A549 (cell line): ENCODE measurements at regions not wholly inside any gene's neighbourhood (a gene's known extent, or its start where the extent isn't known, plus 50 kb on each side); places are given as distances from the start of the nearest gene placed in this dataset.

Experiments
- ATAC-seq, 2 experiments: fragments of 200-7000 bp in 1 of 2; fragments of >200 bp in 1 of 2; cut with Nextera tagmentation in 1 of 2; cut with Tn5 transposase in 1 of 2; 3 replicates each; pipeline versions ENCODE4 v1.8.0 to v1.9.1; 2018 to 2020; ENCODE audit warnings: mild to moderate bottlenecking in 1 of 2, moderate library complexity in 1 of 2
- CTCF ChIA-PET: fragments of 300-600 bp; sonication (Branson Sonifier 250); formaldehyde crosslinking; extraction: SDS; loops from one replicate; lab custom pipeline; 2021; ENCODE audit warnings: antibody characterized with exemption, inconsistent platforms; lab: Yijun Ruan, JAX
- POLR2A ChIA-PET: fragments of 350-600 bp; formaldehyde crosslinking; extraction: SDS; loops from one replicate; lab custom pipeline; 2021; ENCODE audit warnings: antibody characterized with exemption, inconsistent platforms; lab: Yijun Ruan, JAX
- DNase-seq, 2 experiments: peaks; one replicate each; pipeline versions ENCODE4 v3.0.0 to v3.0.0-alpha.2; 2011 to 2016; ENCODE audit warnings: low read depth in 1 of 2, low spot score in 1 of 2
- FAIRE-seq: peaks from 2 replicates; lab custom pipeline; 2011; peaks lifted over from hg19 to GRCh38; lab: Jason Lieb, UNC
- H3K27ac ChIP-seq, 2 experiments: fragments of >200 bp; sonication (Bioruptor Twin); formaldehyde crosslinking; 3 replicates each; pipeline ENCODE4 v1.5.1; 2016 to 2017
- H3K4me1 ChIP-seq: fragments of >200 bp; sonication (Bioruptor Twin); formaldehyde crosslinking; 3 replicates; pipeline ENCODE4 v1.6.1; 2016
- H3K4me2 ChIP-seq: fragments of >200 bp; sonication (Bioruptor Twin); formaldehyde crosslinking; 3 replicates; pipeline ENCODE4 v1.6.1; 2016
- H3K4me3 ChIP-seq: fragments of >200 bp; sonication (Bioruptor Twin); formaldehyde crosslinking; 3 replicates; pipeline ENCODE4 v1.5.1; 2016
- H3K9me3 ChIP-seq: fragments of >200 bp; sonication (Bioruptor Twin); formaldehyde crosslinking; 3 replicates; pipeline ENCODE4 v1.6.1; 2016
- CBX8 ChIP-seq: fragments of 200-600 bp; sonication (generic); IDR thresholded peaks from 2 replicates; pipeline ENCODE4 v1.6.1; 2016
- CEBPB ChIP-seq, 2 experiments: fragments of >200 bp in 1 of 2; sonication (Bioruptor Twin) in 1 of 2; formaldehyde crosslinking in 1 of 2; IDR thresholded peaks; 2 replicates each; pipeline ENCODE4 v1.6.1; 2012 to 2016
- EHF ChIP-seq: fragments of 250-450 bp; sonication (Bioruptor Pico); IDR thresholded peaks from 2 replicates; pipeline ENCODE4 v1.5.0; 2020; ENCODE audit warnings: mild to moderate bottlenecking
- FOXS1 ChIP-seq: fragments of 250-450 bp; sonication (Bioruptor Pico); IDR thresholded peaks from 2 replicates; pipeline ENCODE4 v1.5.0; 2020; ENCODE audit warnings: mild to moderate bottlenecking, moderate library complexity
- GATA3 ChIP-seq: IDR thresholded peaks from 2 replicates; pipeline ENCODE4 v1.6.1; 2012; ENCODE audit warnings: borderline replicate concordance
- JUNB ChIP-seq: fragments of >200 bp; sonication (Bioruptor Twin); formaldehyde crosslinking; IDR thresholded peaks from 2 replicates; pipeline ENCODE4 v1.6.1; 2016
- MAZ ChIP-seq: fragments of 150-350 bp; IDR thresholded peaks from 2 replicates; pipeline ENCODE4 v1.6.1; 2014; ENCODE audit warnings: antibody characterized with exemption, low read depth, low read length, borderline replicate concordance
- NFE2L2 ChIP-seq: fragments of 150-350 bp; conservative IDR thresholded peaks from 2 replicates; pipeline ENCODE4 v1.6.1; 2014; ENCODE audit warnings: low read length
- NR3C1 ChIP-seq: fragments of >200 bp; sonication (Bioruptor Twin); formaldehyde crosslinking; IDR thresholded peaks from 3 replicates; pipeline ENCODE4 v1.6.1; 2017
- POLR2A ChIP-seq: IDR thresholded peaks from 2 replicates; pipeline ENCODE4 v1.6.1; 2012; ENCODE audit warnings: mild to moderate bottlenecking, low read length
- RCOR1 ChIP-seq: fragments of 150-350 bp; IDR thresholded peaks from 2 replicates; pipeline ENCODE4 v1.6.1; 2014; ENCODE audit warnings: antibody characterized with exemption, low read length, low read depth
- RNF2 ChIP-seq: fragments of 200-600 bp; sonication (generic); IDR thresholded peaks from 2 replicates; pipeline ENCODE4 v1.6.1; 2016; ENCODE audit warnings: low read depth, mild to moderate bottlenecking, antibody characterized with exemption, moderate library complexity, borderline replicate concordance
- TP53 ChIP-seq: fragments of 250-450 bp; sonication (Bioruptor Pico); IDR thresholded peaks from 2 replicates; pipeline ENCODE4 v1.5.0; 2021; ENCODE audit warnings: mild to moderate bottlenecking, moderate library complexity
- ZSCAN20 ChIP-seq: fragments of 250-450 bp; sonication (Bioruptor Pico); IDR thresholded peaks from 2 replicates; pipeline ENCODE4 v1.8.0; 2022; ENCODE audit warnings: mild to moderate bottlenecking, moderate library complexity
- WGBS: methylation state at CpG from one replicate; pipeline ENCODE4 v1.1.6; 2017; ENCODE audit errors: missing lambda C conversion rate; 5-methylcytosine and 5-hydroxymethylcytosine counted together
- TF ChIP-seq, protein P1 (sequence below): fragments of >200 bp; sonication (Bioruptor Twin); formaldehyde crosslinking; IDR thresholded peaks from 2 replicates; pipeline ENCODE4 v1.6.1; 2016
- TF ChIP-seq, protein P2 (sequence below): fragments of 200-600 bp; sonication (generic); IDR thresholded peaks from 2 replicates; pipeline ENCODE4 v1.6.1; 2016; ENCODE audit warnings: antibody characterized with exemption, mild to moderate bottlenecking, moderate library complexity

DNA sequence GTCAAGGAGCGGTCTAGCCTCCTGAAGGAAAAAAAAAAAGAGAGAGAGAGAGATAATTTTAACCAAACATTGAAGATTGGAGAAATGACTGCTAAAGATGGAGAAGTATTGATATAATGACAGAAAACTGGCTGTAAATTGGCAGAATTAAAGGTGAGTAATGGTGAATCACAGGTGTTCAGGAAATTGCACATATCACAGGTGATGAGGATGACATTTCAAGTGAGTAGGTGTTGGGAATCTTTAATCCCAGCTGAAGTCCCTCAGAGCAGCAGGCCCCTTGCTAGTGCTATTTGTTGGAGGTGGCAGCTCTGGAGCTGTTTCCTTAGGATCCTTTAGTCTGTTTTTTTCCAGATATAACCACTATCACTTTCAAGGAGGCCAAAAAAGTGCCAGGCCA, 678.4 kb upstream of the VRK2 start:
- FAIRE-seq = no peak
- no peak for DNase-seq
- TF ChIP-seq POLR2A (no peak), NFE2L2 (no peak), RCOR1 (no peak), RNF2 (no peak)
- TF ChIP-seq, protein P1, sequence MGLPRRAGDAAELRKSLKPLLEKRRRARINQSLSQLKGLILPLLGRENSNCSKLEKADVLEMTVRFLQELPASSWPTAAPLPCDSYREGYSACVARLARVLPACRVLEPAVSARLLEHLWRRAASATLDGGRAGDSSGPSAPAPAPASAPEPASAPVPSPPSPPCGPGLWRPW = no peak
- Histone ChIP-seq H3K4me2 (no peak overlapping the region), H3K4me3 (no peak overlapping the region), H3K27ac (no peak overlapping the region), H3K4me1 (peaks cover 4% of the 10 kb centered on the region; the same call in 1 of the 3 replicates), H3K9me3 (no peaks in the 10 kb centered on the region)
- ATAC-seq = no peak
- ChIA-PET POLR2A (no interaction called here), CTCF (no interaction called here)
- WGBS = 29% methylated on average over 1 of the region's 1 CpG

DNA sequence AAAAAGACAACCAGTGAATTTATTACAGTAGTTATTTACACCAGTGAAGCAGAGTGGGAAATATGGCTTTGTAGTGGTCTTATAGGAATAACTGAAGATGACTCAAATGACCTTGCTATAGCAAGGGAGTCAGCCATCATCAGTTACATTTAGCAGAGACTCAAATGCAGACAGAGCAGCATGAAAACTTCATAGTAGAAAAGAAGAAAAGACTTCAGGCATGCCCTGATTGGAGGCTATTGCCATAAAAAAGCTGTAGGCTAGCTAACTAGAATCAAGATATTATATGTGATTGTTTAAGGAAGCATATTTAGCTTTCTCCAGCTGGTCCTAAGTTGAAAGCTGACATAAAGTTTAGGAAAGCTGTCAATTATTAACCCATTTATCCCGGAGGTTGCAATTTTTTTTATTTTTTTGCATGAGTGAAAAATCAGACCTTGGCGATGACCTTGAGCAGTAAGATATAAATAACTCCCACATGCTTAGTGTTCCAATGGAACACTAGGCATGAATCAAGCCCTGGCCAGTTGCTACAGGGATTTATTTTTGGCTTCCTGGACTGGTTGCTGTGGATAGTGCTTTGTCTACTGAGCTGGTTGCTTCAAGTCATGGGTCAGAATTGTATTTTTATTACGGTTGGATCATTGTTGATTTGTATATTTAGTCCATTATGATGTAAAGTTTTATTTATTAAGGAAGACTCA, 675.6 kb upstream of the VRK2 start:
- Histone ChIP-seq H3K4me2 (0 out of 3 replicates have a peak overlapping the region, but pooled peaks have one; percentile 19), H3K9me3 (no peaks in the 10 kb centered on the region), H3K27ac (no peak overlapping the region), H3K4me1 (peaks cover 18% of the 10 kb centered on the region; the same call in 2 of the 3 replicates), H3K4me3 (no peak overlapping the region)
- WGBS = 39% methylated on average over 3 of the region's 3 CpGs
- ATAC-seq (0 out of 6 replicates have a peak, but pooled peaks of 1 of the 2 experiments have one; percentile 19), DNase-seq (peak in 1 of 2 experiments; percentile 11), FAIRE-seq (no peak)
- CTCF ChIA-PET = interaction anchor here (0.8 kb wide), 1 partner anchor 1187 kb away, joined by 3 read pairs; the partner anchor contains the start of gene CCDC85A
- no peak for TF ChIP-seq JUNB
- TF ChIP-seq NR3C1 = no peak
- no peak for TF ChIP-seq ZSCAN20 (CRISPR knock-in tag)
- TF ChIP-seq CEBPB (IDR thresholded peaks at IDR 0.05) = no peak
- no peak for TF ChIP-seq CBX8
- no peak for TF ChIP-seq TP53 (CRISPR knock-in tag)
- POLR2A ChIA-PET = no interaction called here

DNA sequence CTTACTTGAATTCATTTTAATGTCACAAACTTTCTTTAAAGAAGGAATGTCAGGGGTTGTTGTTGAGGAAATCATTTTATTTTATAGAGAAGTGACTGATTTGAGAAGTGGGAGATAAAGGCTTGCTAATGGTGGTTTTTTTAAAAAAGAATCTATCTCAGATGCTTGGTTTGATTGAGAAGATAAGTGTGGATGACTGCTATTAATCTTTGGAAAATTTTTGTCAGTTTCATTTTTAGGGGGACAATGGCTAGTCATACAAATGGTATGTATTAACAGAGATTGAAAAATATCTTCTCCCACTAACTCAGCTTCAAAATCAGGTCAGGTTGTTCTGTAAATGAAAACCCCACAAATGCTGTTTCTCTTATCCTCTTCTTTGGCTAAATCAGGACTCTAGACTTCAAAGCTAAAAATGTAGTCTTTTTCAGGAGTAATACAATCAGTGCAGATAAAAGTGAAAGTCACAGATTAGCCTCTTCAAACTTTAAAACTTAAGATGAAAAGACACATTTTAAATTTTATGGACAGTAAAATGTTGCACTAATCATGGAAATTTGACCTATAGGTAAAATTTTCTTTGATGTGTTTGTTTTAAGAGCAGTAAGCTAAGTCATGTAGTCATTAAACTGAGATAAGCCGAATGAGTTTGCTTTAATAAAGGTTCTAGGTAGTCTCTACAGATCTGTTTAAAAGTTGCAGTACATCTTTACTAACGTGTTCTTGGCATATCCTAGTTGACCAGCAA, 674.2 kb upstream of the VRK2 start:
- no peak overlapping the region for H3K4me3 ChIP-seq
- DNase-seq = no peak
- FAIRE-seq = no peak
- WGBS = 30% methylated on average over 2 of the region's 2 CpGs
- no peaks in the 10 kb centered on the region for H3K9me3 ChIP-seq
- CTCF ChIA-PET = no interaction called here
- peak overlapping the region; percentile 4; the same call in 1 of the 3 replicates for H3K4me2 ChIP-seq
- peaks cover 18% of the 10 kb centered on the region; the same call in 2 of the 3 replicates for H3K4me1 ChIP-seq
- POLR2A ChIA-PET = no interaction called here
- ATAC-seq = no peak
- H3K27ac ChIP-seq = no peak overlapping the region
- no peak for TF ChIP-seq MAZ
- TF ChIP-seq EHF (CRISPR knock-in tag) = no peak
- no peak for TF ChIP-seq CEBPB (IDR thresholded peaks at IDR 0.05)
- TF ChIP-seq, protein P2, sequence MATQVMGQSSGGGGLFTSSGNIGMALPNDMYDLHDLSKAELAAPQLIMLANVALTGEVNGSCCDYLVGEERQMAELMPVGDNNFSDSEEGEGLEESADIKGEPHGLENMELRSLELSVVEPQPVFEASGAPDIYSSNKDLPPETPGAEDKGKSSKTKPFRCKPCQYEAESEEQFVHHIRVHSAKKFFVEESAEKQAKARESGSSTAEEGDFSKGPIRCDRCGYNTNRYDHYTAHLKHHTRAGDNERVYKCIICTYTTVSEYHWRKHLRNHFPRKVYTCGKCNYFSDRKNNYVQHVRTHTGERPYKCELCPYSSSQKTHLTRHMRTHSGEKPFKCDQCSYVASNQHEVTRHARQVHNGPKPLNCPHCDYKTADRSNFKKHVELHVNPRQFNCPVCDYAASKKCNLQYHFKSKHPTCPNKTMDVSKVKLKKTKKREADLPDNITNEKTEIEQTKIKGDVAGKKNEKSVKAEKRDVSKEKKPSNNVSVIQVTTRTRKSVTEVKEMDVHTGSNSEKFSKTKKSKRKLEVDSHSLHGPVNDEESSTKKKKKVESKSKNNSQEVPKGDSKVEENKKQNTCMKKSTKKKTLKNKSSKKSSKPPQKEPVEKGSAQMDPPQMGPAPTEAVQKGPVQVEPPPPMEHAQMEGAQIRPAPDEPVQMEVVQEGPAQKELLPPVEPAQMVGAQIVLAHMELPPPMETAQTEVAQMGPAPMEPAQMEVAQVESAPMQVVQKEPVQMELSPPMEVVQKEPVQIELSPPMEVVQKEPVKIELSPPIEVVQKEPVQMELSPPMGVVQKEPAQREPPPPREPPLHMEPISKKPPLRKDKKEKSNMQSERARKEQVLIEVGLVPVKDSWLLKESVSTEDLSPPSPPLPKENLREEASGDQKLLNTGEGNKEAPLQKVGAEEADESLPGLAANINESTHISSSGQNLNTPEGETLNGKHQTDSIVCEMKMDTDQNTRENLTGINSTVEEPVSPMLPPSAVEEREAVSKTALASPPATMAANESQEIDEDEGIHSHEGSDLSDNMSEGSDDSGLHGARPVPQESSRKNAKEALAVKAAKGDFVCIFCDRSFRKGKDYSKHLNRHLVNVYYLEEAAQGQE = no peak
- no peak for TF ChIP-seq FOXS1 (CRISPR knock-in tag)
- no peak for TF ChIP-seq GATA3
- no peak for TF ChIP-seq TP53 (CRISPR knock-in tag)
